H4 (cell line): ENCODE measurements at regions not wholly inside any gene's neighbourhood (a gene's known extent, or its start where the extent isn't known, plus 50 kb on each side); places are given as distances from the start of the nearest gene placed in this dataset.
"Not testable (repeated sequence)": the region's sequence is repeated elsewhere in the genome, so short reads cannot be mapped to it uniquely, and the experiment has no call there.

ENCODE experiments used
- DNase-seq: peaks from one replicate; pipeline ENCODE4 v3.0.0-alpha.2; 2015; ENCODE audit warnings: low spot score

- DNase-seq: no peak
Observed at GRCh38 chr7:82624965-82625364, 181.4 kb upstream of the CACNA2D1 start.

GRCh38 chr7:82624337-82624736 lies 180.8 kb upstream of the CACNA2D1 start:
- DNase-seq: peak; percentile 72

- no peak for DNase-seq
Observed at GRCh38 chr7:82623812-82624211, 180.2 kb upstream of the CACNA2D1 start.

GRCh38 chr7:82617156-82617555 lies 173.6 kb upstream of the CACNA2D1 start:
- DNase-seq: no peak

GRCh38 chr7:82616059-82616728 lies 172.6 kb upstream of the CACNA2D1 start:
- no peak for DNase-seq

- DNase-seq: no peak
Observed at GRCh38 chr7:82615527-82615926, 171.9 kb upstream of the CACNA2D1 start.

GRCh38 chr7:82609746-82610145 lies 166.2 kb upstream of the CACNA2D1 start:
- no peak for DNase-seq

- DNase-seq: peak; percentile 63
Observed at GRCh38 chr7:82605247-82605864, 161.8 kb upstream of the CACNA2D1 start.

- DNase-seq: no peak
Observed at GRCh38 chr7:82602066-82602465, 158.5 kb upstream of the CACNA2D1 start.

GRCh38 chr7:82600531-82600930 lies 157.0 kb upstream of the CACNA2D1 start:
- DNase-seq: no peak

- DNase-seq: no peak
Observed at GRCh38 chr7:82599895-82600294, 156.3 kb upstream of the CACNA2D1 start.

- DNase-seq: peak; percentile 21
Observed at GRCh38 chr7:82598958-82599357, 155.4 kb upstream of the CACNA2D1 start.

GRCh38 chr7:82595795-82596194 lies 152.2 kb upstream of the CACNA2D1 start:
- not testable (repeated sequence) for DNase-seq

GRCh38 chr7:82595176-82595575 lies 151.6 kb upstream of the CACNA2D1 start:
- DNase-seq: no peak

- DNase-seq: no peak
Observed at GRCh38 chr7:82594665-82595064, 151.1 kb upstream of the CACNA2D1 start.

- no peak for DNase-seq
Observed at GRCh38 chr7:82593780-82594179, 150.2 kb upstream of the CACNA2D1 start.

GRCh38 chr7:82592416-82592815 lies 148.8 kb upstream of the CACNA2D1 start:
- no peak for DNase-seq

- DNase-seq: no peak
Observed at GRCh38 chr7:82579047-82579446, 135.5 kb upstream of the CACNA2D1 start.

GRCh38 chr7:82578430-82578829 lies 134.9 kb upstream of the CACNA2D1 start:
- DNase-seq: no peak

GRCh38 chr7:82572195-82572880 lies 128.8 kb upstream of the CACNA2D1 start:
- peak; percentile 88 for DNase-seq

- DNase-seq: not testable (repeated sequence)
Observed at GRCh38 chr7:82571047-82571446, 127.5 kb upstream of the CACNA2D1 start.

- DNase-seq: no peak
Observed at GRCh38 chr7:82567841-82568240, 124.3 kb upstream of the CACNA2D1 start.

GRCh38 chr7:82567356-82567755 lies 123.8 kb upstream of the CACNA2D1 start:
- DNase-seq: no peak
